GM12878 (cell line): ENCODE measurements at regions not wholly inside any gene's neighbourhood (a gene's known extent, or its start where the extent isn't known, plus 50 kb on each side); places are given as distances from the start of the nearest gene placed in this dataset.

Experiments
- ATAC-seq: fragments of 200-7000 bp; cut with Tn5 transposase; 3 replicates; pipeline ENCODE4 v1.9.1; 2020; ENCODE audit warnings: mild to moderate bottlenecking, moderate library complexity
- BruUV-seq: library from RNA; stranded (reverse); fragments of 400-500 nt; replicated peaks from 2 replicates; lab custom pipeline; 2021; lab: Mats Ljungman, UMichigan
- CTCF ChIA-PET: fragments of 300-600 bp; sonication (Branson Sonifier 250); formaldehyde crosslinking; extraction: SDS; loops from one replicate; lab custom pipeline; 2021; ENCODE audit warnings: inconsistent platforms; lab: Yijun Ruan, JAX
- POLR2A ChIA-PET: fragments of 350-600 bp; formaldehyde crosslinking; extraction: SDS; loops from one replicate; lab custom pipeline; 2021; ENCODE audit warnings: inconsistent platforms; lab: Charles Lee
- RAD21 ChIA-PET: fragments of 300-600 bp; sonication (Branson Sonifier 250); formaldehyde crosslinking; loops from one replicate; lab custom pipeline; 2023; ENCODE audit warnings: antibody characterized with exemption; ENCODE audit not compliant: unreplicated experiment; lab: Charles Lee
- SMC1A ChIA-PET: fragments of 300-600 bp; sonication (Branson Sonifier 250); formaldehyde crosslinking; loops from one replicate; lab custom pipeline; 2023; ENCODE audit not compliant: unreplicated experiment, uncharacterized antibody; lab: Charles Lee
- DNase-seq: peaks from one replicate; pipeline ENCODE4 v3.0.0-alpha.2; 2011; ENCODE audit warnings: low read depth, low spot score
- FAIRE-seq: peaks from 3 replicates; lab custom pipeline; 2011; peaks lifted over from hg19 to GRCh38; lab: Jason Lieb, UNC
- H2AFZ ChIP-seq: 2 replicates; pipeline ENCODE4 v1.6.0; 2011; ENCODE audit warnings: low read depth, low read length, control low read depth; ENCODE audit not compliant: control insufficient read depth
- H3K27ac ChIP-seq: 2 replicates; pipeline ENCODE4 v1.5.1; 2011; ENCODE audit warnings: control low read depth; ENCODE audit not compliant: control insufficient read depth, insufficient read depth
- H3K27me3 ChIP-seq, 2 experiments: replicated peaks in 1 of 2; 2 replicates each; pipeline versions ENCODE4 v1.6.0 to v1.6.1; 2011; ENCODE audit warnings: low read length in 1 of 2; ENCODE audit not compliant: control insufficient read depth in 2 of 2, insufficient read depth in 2 of 2
- H3K36me3 ChIP-seq, 2 experiments: 2 replicates each; pipeline ENCODE4 v1.5.1; 2011; ENCODE audit warnings: low read length in 1 of 2; ENCODE audit not compliant: control insufficient read depth in 2 of 2, insufficient read depth in 2 of 2
- H3K4me1 ChIP-seq: 2 replicates; pipeline ENCODE4 v1.6.1; 2011; ENCODE audit warnings: mild to moderate bottlenecking, low read length, moderate library complexity, mixed read lengths; ENCODE audit not compliant: control insufficient read depth, insufficient read depth
- H3K4me2 ChIP-seq: 2 replicates; pipeline ENCODE4 v1.6.0; 2011; ENCODE audit warnings: control low read depth; ENCODE audit not compliant: control insufficient read depth, insufficient read depth
- H3K4me3 ChIP-seq: fragments of 200-600 bp; sonication (generic); 2 replicates; pipeline ENCODE4 v1.5.1; 2016
- H3K79me2 ChIP-seq: 2 replicates; pipeline ENCODE4 v1.6.0; 2011; ENCODE audit warnings: low read length; ENCODE audit not compliant: control insufficient read depth, insufficient read depth
- H3K9ac ChIP-seq: 2 replicates; pipeline ENCODE4 v1.8.0; 2011; ENCODE audit warnings: low read length, control low read depth, mixed read lengths; ENCODE audit not compliant: control insufficient read depth, insufficient read depth
- H3K9me3 ChIP-seq: replicated peaks from 3 replicates; pipeline ENCODE4 v1.5.1; 2011; ENCODE audit warnings: mild to moderate bottlenecking, low read length; ENCODE audit not compliant: control insufficient read depth, insufficient read depth
- H4K20me1 ChIP-seq: 2 replicates; pipeline ENCODE4 v1.6.0; 2011; ENCODE audit not compliant: control insufficient read depth, insufficient read depth
- ATF7 ChIP-seq: fragments of 450-650 bp; IDR thresholded peaks from 2 replicates; pipeline ENCODE4 v1.6.1; 2016; ENCODE audit warnings: low read depth, mild to moderate bottlenecking
- BACH1 ChIP-seq: fragments of 450-650 bp; IDR thresholded peaks from 2 replicates; pipeline ENCODE4 v1.6.1; 2017; ENCODE audit warnings: mild to moderate bottlenecking, borderline replicate concordance
- CBFB ChIP-seq: IDR thresholded peaks from 2 replicates; pipeline ENCODE4 v1.6.1; 2016; ENCODE audit warnings: antibody characterized with exemption, low read depth
- IKZF2 ChIP-seq, 2 experiments: fragments of 450-650 bp; IDR thresholded peaks; 2 replicates each; pipeline ENCODE4 v1.6.1; 2017; ENCODE audit warnings: mild to moderate bottlenecking in 2 of 2, moderate library complexity in 2 of 2
- MTA3 ChIP-seq: IDR thresholded peaks from 2 replicates; pipeline ENCODE4 v1.6.1; 2012; ENCODE audit warnings: low read length, inconsistent platforms, borderline replicate concordance
- MYC ChIP-seq: IDR thresholded peaks from 2 replicates; pipeline ENCODE4 v1.6.1; 2011; ENCODE audit warnings: mild to moderate bottlenecking, low read length, moderate library complexity, inconsistent platforms; ENCODE audit not compliant: insufficient read depth, insufficient replicate concordance, insufficient read length, severe bottlenecking
- PAX5 ChIP-seq: IDR thresholded peaks from 2 replicates; pipeline ENCODE4 v1.6.1; 2011; ENCODE audit warnings: low read depth, low read length, borderline replicate concordance
- RAD51 ChIP-seq: fragments of 450-650 bp; IDR thresholded peaks from 2 replicates; pipeline ENCODE4 v1.6.1; 2016; ENCODE audit warnings: moderate library complexity, mild to moderate bottlenecking, inconsistent platforms
- RELA ChIP-seq: fragments of 450-650 bp; IDR thresholded peaks from 2 replicates; pipeline ENCODE4 v1.8.0; 2014; ENCODE audit warnings: borderline replicate concordance; ENCODE audit not compliant: partially characterized antibody
- RUNX3 ChIP-seq: IDR thresholded peaks from 2 replicates; pipeline ENCODE4 v1.6.1; 2012; ENCODE audit warnings: low read length, inconsistent platforms
- TCF7 ChIP-seq: IDR thresholded peaks from 2 replicates; pipeline ENCODE4 v1.6.1; 2014; ENCODE audit warnings: antibody characterized with exemption, borderline replicate concordance
- ZBED1 ChIP-seq: IDR thresholded peaks from 2 replicates; pipeline ENCODE4 v1.6.1; 2016; ENCODE audit warnings: borderline replicate concordance
- ZSCAN29 ChIP-seq: fragments of 450-650 bp; IDR thresholded peaks from 2 replicates; pipeline ENCODE4 v1.6.1; 2017; ENCODE audit warnings: mild to moderate bottlenecking, moderate library complexity
- WGBS: methylation state at CpG from one replicate; pipeline ENCODE4 v1.1.6; 2016; ENCODE audit warnings: low lambda C conversion rate; ENCODE audit not compliant: insufficient replicate concordance, insufficient coverage; ENCODE audit errors: missing lambda C conversion rate; 5-methylcytosine and 5-hydroxymethylcytosine counted together
- in situ Hi-C: fragments of 300-500 bp; cut with MboI; formaldehyde crosslinking; loops from 9 replicates; pipeline ENCODE4 v1.14.3; 2018; ENCODE audit warnings: mixed read lengths
- intact Hi-C: fragments of 100-400 bp; cut with micrococcal nuclease; formaldehyde crosslinking; loops from one replicate; pipeline ENCODE4 v1.14.2; 2022; ENCODE audit not compliant: unreplicated experiment

DNA sequence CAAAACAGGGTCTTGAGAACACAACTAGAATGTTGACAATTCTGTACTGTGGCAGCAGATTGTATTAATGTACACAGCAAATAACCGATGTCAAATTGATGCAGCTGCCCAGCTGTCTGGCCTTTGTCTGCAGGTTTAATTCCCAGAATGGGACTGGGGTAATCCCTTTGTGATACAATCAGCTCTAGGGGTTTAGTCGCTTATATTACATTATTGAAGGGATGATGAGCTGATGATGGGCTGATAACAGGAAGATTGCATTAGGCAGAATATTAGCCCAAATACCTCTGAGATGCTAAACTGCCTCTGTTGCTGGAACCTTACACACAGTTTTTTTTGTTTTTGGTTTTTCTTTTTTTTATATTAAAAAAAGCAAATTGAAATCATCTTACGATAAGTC, 265.0 kb downstream of the RBM26 start:
- Histone ChIP-seq H3K4me3 (no peak overlapping the region), H3K27me3 (no peaks in the 10 kb centered on the region), H2AFZ (no peak overlapping the region; the same call in 1 of the 2 replicates), H3K4me1 (no peaks in the 10 kb centered on the region), H3K9me3 (no peaks in the 10 kb centered on the region), H4K20me1 (no peaks in the 10 kb centered on the region), H3K36me3 (no peaks in the 10 kb centered on the region), H3K9ac (no peak overlapping the region), H3K4me2 (no peak overlapping the region), H3K27ac (no peak overlapping the region)
- in situ Hi-C loops = no loop called here
- 92% methylated on average over 3 of the region's 3 CpGs for WGBS
- DNase-seq = no peak
- ChIA-PET POLR2A (no interaction called here), SMC1A (no interaction called here), RAD21 (no interaction called here)
- BruUV-seq = no TSS peak
- FAIRE-seq = peak; percentile 27
- intact Hi-C loops = no loop called here
- no peak for ATAC-seq
- TF ChIP-seq RAD51 = no peak
- TF ChIP-seq MTA3 = no peak
- no peak for TF ChIP-seq MYC
- no peak for TF ChIP-seq RELA
- no peak for TF ChIP-seq ZBED1
- no peak for TF ChIP-seq CBFB
- TF ChIP-seq BACH1 = no peak
- TF ChIP-seq IKZF2 (IDR thresholded peaks at IDR 0.05) = no peak
- no peak for TF ChIP-seq ZSCAN29
- no peak for TF ChIP-seq TCF7
- TF ChIP-seq ATF7 = no peak
- TF ChIP-seq, all 136 proteins: peak for 0
- CTCF ChIA-PET = no interaction called here
- H3K79me2 ChIP-seq = no peaks in the 10 kb centered on the region

DNA sequence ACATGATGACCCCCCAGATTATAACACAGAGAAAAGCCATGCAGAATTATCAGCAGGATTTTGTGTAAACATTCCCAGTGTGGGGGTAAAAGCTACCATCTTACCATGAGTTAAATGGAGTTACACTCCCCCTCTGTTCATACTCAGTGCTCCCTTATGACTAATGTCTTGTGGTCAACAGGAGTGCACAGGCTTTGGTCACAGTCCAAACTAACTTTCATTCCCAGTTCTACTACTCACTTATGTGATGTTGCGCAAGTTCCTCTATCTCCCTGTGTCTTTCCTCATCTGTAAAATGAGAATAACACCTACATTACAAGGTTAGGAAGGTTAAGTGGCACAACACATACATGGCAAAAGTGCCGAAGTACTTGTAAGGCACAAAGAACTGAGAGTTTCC, 277.9 kb downstream of the RBM26 start:
- no peak overlapping the region for H3K4me2 ChIP-seq
- intact Hi-C loops = no loop called here
- H3K27me3 ChIP-seq = no peaks in the 10 kb centered on the region
- in situ Hi-C loops = no loop called here
- no peaks in the 10 kb centered on the region; the same call in 2 of the 3 replicates for H3K9me3 ChIP-seq
- ChIA-PET POLR2A (interaction anchor here (0.6 kb wide), 1 partner anchor 264 kb away, joined by 4 read pairs; no protein-coding TSS in a partner anchor), RAD21 (no interaction called here), SMC1A (no interaction called here), CTCF (no interaction called here)
- no peak overlapping the region for H3K9ac ChIP-seq
- no peaks in the 10 kb centered on the region for H3K36me3 ChIP-seq
- peak; percentile 13 for DNase-seq
- H3K4me3 ChIP-seq = no peak overlapping the region
- no peak for TF ChIP-seq PAX5
- 0 out of 2 replicates have a peak, but pooled peaks have one; percentile 13 for TF ChIP-seq RUNX3
- H3K27ac ChIP-seq = no peak overlapping the region
- 100% methylated on average over 2 of the region's 2 CpGs for WGBS
- FAIRE-seq = no peak
- BruUV-seq = no TSS peak
- H3K4me1 ChIP-seq = no peaks in the 10 kb centered on the region
- no peak overlapping the region for H2AFZ ChIP-seq
- peak; percentile 41 for ATAC-seq
- no peaks in the 10 kb centered on the region for H3K79me2 ChIP-seq
- no peaks in the 10 kb centered on the region for H4K20me1 ChIP-seq
